ENCODE measurements at regions not wholly inside any gene's neighbourhood (a gene's known extent, or its start where the extent isn't known, plus 50 kb on each side); places are given as distances from the start of the nearest gene placed in this dataset.

- H3K27me3 ChIP-seq (replicated peaks; ENCODE audit: control insufficient read depth, insufficient read depth, low read length): peaks cover 2% of the 10 kb centered on the region
- DNase-seq (ENCODE audit: extremely low read depth, insufficient read length): no peak
- no peaks in the 10 kb centered on the region for H3K36me3 ChIP-seq (ENCODE audit: control insufficient read depth, insufficient read depth, low read length)
- no peak for TF ChIP-seq CTCF (IDR thresholded peaks at IDR 0.05; ENCODE audit: insufficient read depth, low read length, poor library complexity, severe bottlenecking)
- no peak overlapping the region for H3K4me3 ChIP-seq (replicated peaks; ENCODE audit: low read depth, low read length)
Measured at GRCh38 chr12:4002601-4003000, 129.4 kb upstream of the PARP11 start.

GRCh38 chr12:4001841-4002240, 128.6 kb upstream of the PARP11 start:
- H3K36me3 ChIP-seq (ENCODE audit: control insufficient read depth, insufficient read depth, low read length): no peaks in the 10 kb centered on the region
- no peak for TF ChIP-seq CTCF (IDR thresholded peaks at IDR 0.05; ENCODE audit: insufficient read depth, low read length, poor library complexity, severe bottlenecking)
- peaks cover 2% of the 10 kb centered on the region for H3K27me3 ChIP-seq (replicated peaks; ENCODE audit: control insufficient read depth, insufficient read depth, low read length)
- no peak for DNase-seq (ENCODE audit: extremely low read depth, insufficient read length)
- no peak overlapping the region for H3K4me3 ChIP-seq (replicated peaks; ENCODE audit: low read depth, low read length)

GRCh38 chr12:4001031-4001430, 127.8 kb upstream of the PARP11 start:
- no peak for TF ChIP-seq CTCF (IDR thresholded peaks at IDR 0.05; ENCODE audit: insufficient read depth, low read length, poor library complexity, severe bottlenecking)

GRCh38 chr12:3999904-4000303, 126.7 kb upstream of the PARP11 start:
- Histone ChIP-seq H3K4me3 (replicated peaks; ENCODE audit: low read depth, low read length) (no peak overlapping the region), H3K27me3 (replicated peaks; ENCODE audit: control insufficient read depth, insufficient read depth, low read length) (peaks cover 2% of the 10 kb centered on the region), H3K36me3 (ENCODE audit: control insufficient read depth, insufficient read depth, low read length) (no peaks in the 10 kb centered on the region)
- TF ChIP-seq CTCF (IDR thresholded peaks at IDR 0.05; ENCODE audit: insufficient read depth, low read length, poor library complexity, severe bottlenecking): no peak
- DNase-seq (ENCODE audit: extremely low read depth, insufficient read length): no peak

More at GRCh38 chr12:4001031-4001430, 127.8 kb upstream of the PARP11 start:
- Histone ChIP-seq H3K4me3 (replicated peaks; ENCODE audit: low read depth, low read length) (no peak overlapping the region), H3K36me3 (ENCODE audit: control insufficient read depth, insufficient read depth, low read length) (no peaks in the 10 kb centered on the region), H3K27me3 (replicated peaks; ENCODE audit: control insufficient read depth, insufficient read depth, low read length) (peaks cover 2% of the 10 kb centered on the region)
- no peak for DNase-seq (ENCODE audit: extremely low read depth, insufficient read length)

GRCh38 chr12:3998968-3999792, 126.0 kb upstream of the PARP11 start:
- no peak overlapping the region for H3K4me3 ChIP-seq (replicated peaks; ENCODE audit: low read depth, low read length)
- no peaks in the 10 kb centered on the region for H3K36me3 ChIP-seq (ENCODE audit: control insufficient read depth, insufficient read depth, low read length)
- TF ChIP-seq CTCF (IDR thresholded peaks at IDR 0.05; ENCODE audit: insufficient read depth, low read length, poor library complexity, severe bottlenecking): no peak
- no peak for DNase-seq (ENCODE audit: extremely low read depth, insufficient read length)
- no peaks in the 10 kb centered on the region for H3K27me3 ChIP-seq (replicated peaks; ENCODE audit: control insufficient read depth, insufficient read depth, low read length)

Data from GM06990 (cell line).